HG02642 (cell line): ENCODE measurements at regions not wholly inside any gene's neighbourhood (a gene's known extent, or its start where the extent isn't known, plus 50 kb on each side); places are given as distances from the start of the nearest gene placed in this dataset.
"Not testable (repeated sequence)": the region's sequence is repeated elsewhere in the genome, so short reads cannot be mapped to it uniquely, and the experiment has no call there.

Source experiments
- ATAC-seq: cut with Tn5 transposase; IDR thresholded peaks from one replicate; pipeline ENCODE4 v1.9.1; 2021; ENCODE audit warnings: mild to moderate bottlenecking; ENCODE audit not compliant: unreplicated experiment, poor library complexity

- no peak for ATAC-seq
Measured at GRCh38 chr4:104334410-104334809, 160.3 kb downstream of the CXXC4 start.

DNA sequence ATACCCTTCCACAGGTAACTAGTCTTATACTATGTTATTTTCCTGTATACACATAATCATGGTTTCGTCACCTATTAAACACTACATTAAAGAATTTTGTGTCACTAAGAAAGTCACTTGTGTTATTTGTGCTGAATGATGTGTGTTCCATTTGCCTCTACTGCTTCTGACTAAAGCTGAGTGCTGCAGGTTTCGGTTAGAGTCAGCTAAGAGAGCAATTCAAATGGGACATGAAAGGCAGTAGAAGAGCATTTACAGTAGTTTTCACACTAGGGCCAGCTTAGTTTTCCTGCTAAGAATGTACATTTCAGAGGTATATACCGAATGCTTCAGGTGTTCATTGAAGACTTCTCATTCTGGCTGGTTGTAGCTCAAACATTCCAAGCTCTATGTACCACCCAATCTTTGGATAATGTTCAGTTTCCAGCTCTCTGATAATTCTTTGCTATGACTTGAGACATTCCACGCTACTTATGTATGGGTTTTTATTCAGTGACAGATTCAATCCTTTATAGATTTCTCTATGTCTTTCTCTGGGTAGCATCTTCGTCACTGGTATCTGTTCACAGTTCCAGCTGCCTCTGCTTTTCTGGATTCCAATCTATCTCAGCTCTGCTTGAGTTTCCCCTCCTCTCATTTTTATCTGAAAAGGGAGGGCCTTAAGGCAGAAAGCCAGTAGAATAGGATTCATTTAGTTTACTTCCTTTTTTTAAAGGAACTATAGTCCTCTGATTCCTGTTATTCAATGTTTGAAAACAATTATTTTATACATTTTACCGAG lies 164.4 kb downstream of the CXXC4 start:
- ATAC-seq = no peak

DNA sequence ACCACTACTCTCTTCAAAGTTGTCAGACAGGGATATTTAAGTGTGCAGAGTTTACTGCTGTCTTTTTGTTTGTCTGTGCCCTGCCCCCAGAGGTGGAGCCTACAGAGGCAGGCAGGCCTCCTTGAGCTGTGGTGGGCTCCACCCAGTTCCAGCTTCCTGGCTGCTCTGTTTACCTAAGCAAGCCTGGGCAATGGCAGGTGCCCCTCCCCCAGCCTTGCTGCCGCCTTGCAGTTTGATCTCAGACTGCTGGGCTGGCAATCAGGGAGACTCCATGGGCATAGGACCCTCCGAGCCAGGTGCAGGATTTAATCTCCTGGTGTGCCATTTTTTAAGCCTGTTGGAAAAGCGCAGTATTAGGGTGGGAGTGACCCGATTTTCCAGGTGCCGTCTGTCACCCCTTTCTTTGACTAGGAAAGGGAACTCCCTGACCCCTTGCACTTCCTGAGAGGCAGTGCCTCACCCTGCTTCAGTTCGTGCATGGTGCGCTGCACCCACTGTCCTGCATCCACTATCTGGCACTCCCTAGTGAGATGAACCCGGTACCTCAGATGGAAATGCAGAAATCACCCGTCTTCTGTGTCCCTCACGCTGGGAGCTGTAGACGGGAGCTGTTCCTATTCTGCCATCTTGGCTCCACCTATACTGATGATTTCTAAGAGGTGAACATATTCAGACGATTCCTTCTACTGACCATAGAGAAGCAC lies 167.6 kb downstream of the CXXC4 start:
- ATAC-seq = not testable (repeated sequence)

- no peak for ATAC-seq
Measured at GRCh38 chr4:104302731-104303130, 192.0 kb downstream of the CXXC4 start.

GRCh38 chr4:104294811-104295210 lies 199.9 kb downstream of the CXXC4 start:
- ATAC-seq = no peak

- ATAC-seq = no peak
Measured at GRCh38 chr4:104286867-104287266, 207.8 kb downstream of the CXXC4 start.

GRCh38 chr4:104283303-104283702 lies 211.4 kb downstream of the CXXC4 start:
- ATAC-seq = no peak

DNA sequence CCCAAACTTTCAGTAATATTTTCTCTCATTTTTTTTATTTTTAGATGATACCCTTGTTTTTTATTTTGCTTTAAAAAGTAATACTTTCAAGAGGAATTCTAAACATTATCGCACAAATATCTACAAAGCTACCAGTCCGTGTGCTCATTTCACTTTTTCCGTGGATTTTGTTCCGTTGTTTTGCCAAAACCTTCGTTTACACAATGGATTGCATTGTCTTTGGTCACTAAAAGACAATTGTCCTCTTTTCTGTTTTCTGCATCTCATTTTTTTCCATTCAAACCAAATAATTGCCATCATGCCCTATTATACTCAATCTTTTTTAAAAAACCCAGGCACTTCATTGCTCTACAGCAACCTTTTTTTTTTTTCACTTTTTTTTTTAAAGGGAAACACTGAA lies 214.9 kb downstream of the CXXC4 start:
- ATAC-seq = no peak

- ATAC-seq = no peak
Measured at GRCh38 chr4:104272966-104273365, 221.7 kb downstream of the CXXC4 start.

- ATAC-seq = not testable (repeated sequence)
Measured at GRCh38 chr4:104269603-104270002, 225.1 kb downstream of the CXXC4 start.

- no peak for ATAC-seq
Measured at GRCh38 chr4:104263100-104263499, 231.6 kb downstream of the CXXC4 start.

DNA sequence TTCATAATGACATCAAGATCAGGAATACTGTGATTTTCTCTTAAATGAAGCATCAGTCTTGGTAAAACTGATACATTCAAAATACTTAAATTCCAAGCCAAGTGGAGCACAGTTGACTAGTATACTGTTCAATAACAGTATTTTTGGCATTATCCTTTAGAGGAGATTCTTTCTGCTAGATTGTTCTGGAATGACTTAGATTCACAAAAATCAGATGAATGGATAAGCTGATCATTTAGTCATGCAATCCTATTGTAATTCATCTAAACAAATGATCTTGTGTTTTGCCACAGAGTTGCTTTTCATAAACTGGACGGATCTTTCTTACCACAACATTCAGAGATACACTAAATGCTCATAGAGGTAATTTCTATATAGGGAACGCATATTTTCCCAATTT lies 232.0 kb downstream of the CXXC4 start:
- no peak for ATAC-seq

GRCh38 chr4:104248726-104249125 lies 246.0 kb downstream of the CXXC4 start:
- no peak for ATAC-seq

DNA sequence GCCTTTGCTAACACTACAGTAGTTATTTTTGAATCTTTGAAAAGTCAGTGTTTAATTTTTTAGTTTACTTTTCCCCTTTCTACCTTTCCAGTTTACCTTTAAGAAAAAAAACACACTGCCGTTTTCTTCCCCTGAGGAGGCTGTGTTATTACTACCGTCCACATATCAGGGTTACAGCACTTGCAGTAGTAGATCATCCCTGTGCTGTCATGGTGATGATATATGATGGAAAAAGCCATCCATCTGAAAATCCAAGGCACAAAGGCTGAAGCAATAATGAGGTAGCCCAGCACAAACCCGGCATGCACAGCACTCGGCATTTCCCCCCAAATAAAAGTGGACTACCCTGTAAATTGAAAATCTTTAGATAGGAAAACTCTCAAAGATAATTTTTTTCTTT lies 258.7 kb downstream of the CXXC4 start:
- ATAC-seq = no peak

- no peak for ATAC-seq
Measured at GRCh38 chr4:104217526-104217925, 277.2 kb downstream of the CXXC4 start.

GRCh38 chr4:104211657-104212056 lies 283.0 kb downstream of the CXXC4 start:
- ATAC-seq = no peak

- ATAC-seq = no peak
Measured at GRCh38 chr4:104210420-104210819, 284.3 kb downstream of the CXXC4 start.

- no peak for ATAC-seq
Measured at GRCh38 chr4:104206784-104207183, 287.9 kb downstream of the CXXC4 start.

- no peak for ATAC-seq
Measured at GRCh38 chr4:104205116-104205515, 289.6 kb downstream of the CXXC4 start.

DNA sequence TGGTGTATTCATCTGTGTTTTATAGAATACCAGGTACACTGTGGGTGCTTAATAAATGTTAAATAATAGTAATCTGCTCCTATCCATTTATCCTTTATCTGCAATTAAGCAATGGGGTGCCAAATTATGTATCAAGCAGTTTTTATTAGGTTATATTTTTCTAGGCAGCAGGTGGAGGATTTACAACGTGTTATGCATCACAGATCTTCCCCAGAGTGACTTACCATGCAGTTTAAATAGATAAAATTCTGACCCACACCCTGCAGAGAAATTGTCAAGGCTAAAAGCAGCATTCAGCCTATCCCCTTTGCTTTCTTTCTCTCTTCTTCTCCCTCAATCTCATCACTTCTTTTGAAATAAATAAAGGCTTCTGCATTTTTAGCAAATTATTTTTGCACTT lies 306.4 kb downstream of the CXXC4 start:
- no peak for ATAC-seq

GRCh38 chr4:104169437-104169836 lies 325.3 kb downstream of the CXXC4 start:
- no peak for ATAC-seq

DNA sequence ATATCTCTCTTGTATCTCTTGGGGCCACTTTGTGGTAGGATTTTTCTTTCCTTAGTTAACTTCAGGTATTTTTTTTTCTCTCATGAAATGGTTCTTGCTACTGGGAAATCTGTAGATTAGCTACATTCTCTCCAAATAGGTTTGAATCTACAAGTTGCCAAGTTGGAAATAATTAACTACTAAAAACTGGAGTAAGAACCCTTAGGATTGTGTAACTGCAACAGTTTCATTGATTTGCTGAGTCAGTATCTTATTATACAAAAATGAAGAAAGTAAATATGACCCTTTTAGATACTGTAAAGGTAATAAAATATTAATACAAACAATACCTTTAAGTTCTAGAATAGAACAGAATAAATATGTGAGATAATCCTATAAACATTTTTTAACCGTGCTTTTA lies 327.9 kb downstream of the CXXC4 start:
- ATAC-seq = no peak
